OCI-LY7 (cell line): ENCODE measurements at regions not wholly inside any gene's neighbourhood (a gene's known extent, or its start where the extent isn't known, plus 50 kb on each side); places are given as distances from the start of the nearest gene placed in this dataset.

ENCODE experiments used
- BruUV-seq: library from RNA; stranded (reverse); fragments of 400-500 nt; replicated peaks from 2 replicates; lab custom pipeline; 2021; lab: Mats Ljungman, UMichigan
- CTCF ChIA-PET: fragments of 300-600 bp; sonication (Branson Sonifier 250); formaldehyde crosslinking; loops from one replicate; lab custom pipeline; 2022; ENCODE audit warnings: antibody characterized with exemption; ENCODE audit not compliant: unreplicated experiment; lab: Charles Lee
- POLR2A ChIA-PET: fragments of 300-600 bp; sonication (Branson Sonifier 250); formaldehyde crosslinking; loops from one replicate; lab custom pipeline; 2022; ENCODE audit warnings: antibody characterized with exemption; lab: Charles Lee
- DNase-seq: peaks from one replicate; pipeline ENCODE4 v3.0.0-alpha.2; 2015; ENCODE audit warnings: low spot score
- H2AFZ ChIP-seq: fragments of 200-600 bp; sonication (generic), shearing (Covaris generic); 2 replicates; pipeline ENCODE4 v1.6.1; 2014; ENCODE audit warnings: mild to moderate bottlenecking, antibody characterized with exemption, low read length, moderate library complexity
- H3K27ac ChIP-seq: fragments of 200-600 bp; sonication (generic); 2 replicates; pipeline ENCODE4 v1.5.1; 2014; ENCODE audit warnings: mixed run types, low read depth, mild to moderate bottlenecking, moderate library complexity, low read length, inconsistent platforms; ENCODE audit not compliant: poor library complexity, severe bottlenecking
- H3K36me3 ChIP-seq: fragments of 200-600 bp; sonication (generic); 2 replicates; pipeline ENCODE4 v1.6.1; 2014; ENCODE audit warnings: mild to moderate bottlenecking, antibody characterized with exemption, low read length, moderate library complexity, mixed read lengths; ENCODE audit not compliant: insufficient read depth
- H3K4me1 ChIP-seq: fragments of 200-600 bp; sonication (generic); 2 replicates; pipeline ENCODE4 v1.5.1; 2014; ENCODE audit warnings: mild to moderate bottlenecking, low read length; ENCODE audit not compliant: insufficient read depth, poor library complexity, severe bottlenecking
- H3K4me2 ChIP-seq: fragments of 200-600 bp; sonication (generic); 2 replicates; pipeline ENCODE4 v1.6.1; 2014; ENCODE audit warnings: mild to moderate bottlenecking, low read length
- H3K4me3 ChIP-seq: fragments of 200-600 bp; sonication (generic); 2 replicates; pipeline ENCODE4 v1.5.1; 2014; ENCODE audit warnings: mild to moderate bottlenecking, low read depth, low read length; ENCODE audit not compliant: poor library complexity, severe bottlenecking
- H3K79me2 ChIP-seq: fragments of 200-600 bp; sonication (generic); 2 replicates; pipeline ENCODE4 v1.6.1; 2016; ENCODE audit warnings: low read depth, mild to moderate bottlenecking, low read length, moderate library complexity, mixed read lengths; ENCODE audit not compliant: insufficient read depth
- H3K9me2 ChIP-seq: fragments of 200-600 bp; sonication (generic); 2 replicates; pipeline ENCODE4 v1.6.1; 2016; ENCODE audit warnings: mild to moderate bottlenecking, low read length, mixed read lengths; ENCODE audit not compliant: insufficient read depth
- H3K9me3 ChIP-seq: fragments of 200-600 bp; sonication (generic); 2 replicates; pipeline ENCODE4 v1.6.1; 2014; ENCODE audit warnings: mild to moderate bottlenecking, mixed run types, low read length, mixed read lengths
- H4K20me1 ChIP-seq: fragments of 200-600 bp; sonication (generic); 2 replicates; pipeline ENCODE4 v1.6.1; 2014; ENCODE audit warnings: mild to moderate bottlenecking, antibody characterized with exemption, low read length, moderate library complexity, mixed read lengths; ENCODE audit not compliant: insufficient read depth
- CTCF ChIP-seq: fragments of 200-600 bp; sonication (generic); conservative IDR thresholded peaks from 2 replicates; pipeline ENCODE4 v1.5.1; 2014; ENCODE audit warnings: mild to moderate bottlenecking, antibody characterized with exemption, low read length, moderate library complexity, mixed read lengths
- EZH2phosphoT487 ChIP-seq: fragments of 200-600 bp; sonication (generic); IDR thresholded peaks from 2 replicates; pipeline ENCODE4 v1.6.1; 2018; ENCODE audit warnings: low read depth, borderline replicate concordance, mild to moderate bottlenecking, mixed run types, antibody characterized with exemption, low read length, moderate library complexity, mixed read lengths
- intact Hi-C: fragments of 100-400 bp; cut with micrococcal nuclease; formaldehyde crosslinking; loops from one replicate; pipeline ENCODE4 v1.10.0; 2022; ENCODE audit not compliant: unreplicated experiment

GRCh38 chr12:46941981-46942380, 116.2 kb upstream of the SLC38A4 start:
- H3K4me1 ChIP-seq: no peaks in the 10 kb centered on the region
- DNase-seq: no peak
- BruUV-seq: no TSS peak
- H3K9me2 ChIP-seq: no peaks in the 10 kb centered on the region
- H3K4me2 ChIP-seq: no peak overlapping the region
- CTCF ChIA-PET: no interaction called here
- H4K20me1 ChIP-seq: no peaks in the 10 kb centered on the region
- H3K4me3 ChIP-seq: no peak overlapping the region
- H3K27ac ChIP-seq: no peak overlapping the region
- no peak overlapping the region for H2AFZ ChIP-seq
- H3K79me2 ChIP-seq: no peaks in the 10 kb centered on the region
- POLR2A ChIA-PET: interaction anchor here (0.6 kb wide), 1 partner anchor 1803 kb away, joined by 3 read pairs; no protein-coding TSS in a partner anchor
- H3K36me3 ChIP-seq: no peaks in the 10 kb centered on the region
- TF ChIP-seq CTCF (no peak), EZH2phosphoT487 (no peak)
- no peaks in the 10 kb centered on the region for H3K9me3 ChIP-seq
- intact Hi-C loops: no loop called here

GRCh38 chr12:46942579-46942978, 116.8 kb upstream of the SLC38A4 start:
- intact Hi-C loops: no loop called here
- no peak for DNase-seq
- no TSS peak for BruUV-seq
- H3K4me3 ChIP-seq: no peak overlapping the region
- ChIA-PET POLR2A (interaction anchor here (0.6 to 1.1 kb wide), 3 partner anchors 11 to 1803 kb away, joined by 3 read pairs; no protein-coding TSS in a partner anchor), CTCF (interaction anchor here (0.6 kb wide), 1 partner anchor 235 kb away, joined by 5 read pairs; no protein-coding TSS in a partner anchor)
- H3K36me3 ChIP-seq: no peaks in the 10 kb centered on the region
- no peak overlapping the region for H3K27ac ChIP-seq
- no peaks in the 10 kb centered on the region for H3K79me2 ChIP-seq
- H3K4me2 ChIP-seq: no peak overlapping the region
- H3K9me3 ChIP-seq: no peaks in the 10 kb centered on the region
- H3K4me1 ChIP-seq: no peaks in the 10 kb centered on the region
- no peaks in the 10 kb centered on the region for H3K9me2 ChIP-seq
- TF ChIP-seq CTCF: no peak
- TF ChIP-seq EZH2phosphoT487: no peak
- no peak overlapping the region for H2AFZ ChIP-seq
- H4K20me1 ChIP-seq: no peaks in the 10 kb centered on the region

GRCh38 chr12:46944088-46944487, 118.3 kb upstream of the SLC38A4 start:
- Histone ChIP-seq H3K9me3 (no peaks in the 10 kb centered on the region), H3K4me1 (no peaks in the 10 kb centered on the region), H3K4me2 (no peak overlapping the region), H3K79me2 (no peaks in the 10 kb centered on the region), H3K27ac (no peak overlapping the region), H3K9me2 (no peaks in the 10 kb centered on the region), H3K4me3 (no peak overlapping the region), H4K20me1 (no peaks in the 10 kb centered on the region), H2AFZ (no peak overlapping the region), H3K36me3 (no peaks in the 10 kb centered on the region)
- DNase-seq: no peak
- POLR2A ChIA-PET: no interaction called here
- TF ChIP-seq EZH2phosphoT487: no peak
- no TSS peak for BruUV-seq
- intact Hi-C loops: no loop called here
- CTCF ChIA-PET: no interaction called here
